ENCODE measurements at regions not wholly inside any gene's neighbourhood (a gene's known extent, or its start where the extent isn't known, plus 50 kb on each side); places are given as distances from the start of the nearest gene placed in this dataset.

DNA sequence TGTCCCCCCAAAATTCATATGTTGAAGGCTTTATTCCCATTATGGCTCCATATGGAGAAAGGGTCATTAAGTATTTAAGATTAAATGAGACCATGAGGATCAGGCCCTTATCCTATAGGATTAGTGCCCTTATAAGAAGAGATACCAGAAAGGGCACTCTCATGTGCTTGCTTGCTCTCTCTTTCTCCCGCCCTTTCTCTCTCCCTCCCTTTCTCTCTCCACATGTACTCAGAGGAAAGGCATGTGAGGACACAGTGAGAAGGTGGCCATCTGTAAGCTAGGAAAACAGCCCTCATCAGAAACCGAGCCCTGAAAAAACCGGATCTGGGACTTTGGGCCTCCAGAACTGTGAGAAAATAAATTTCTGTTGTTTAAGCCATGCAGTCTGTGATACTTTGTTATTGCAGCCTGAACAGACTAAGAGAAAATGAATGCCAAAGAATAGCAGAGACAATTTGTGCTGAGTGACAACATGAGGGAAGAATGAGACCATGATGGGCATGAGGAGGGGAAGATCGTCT is 300.0 kb upstream of the SLC39A10 start:
- no peak for DNase-seq
- Histone ChIP-seq H3K27me3 (no peaks in the 10 kb centered on the region), H3K4me1 (no peaks in the 10 kb centered on the region), H3K4me3 (no peak overlapping the region), H3K27ac (no peak overlapping the region), H3K9me3 (peaks cover 0 to 7% (median 2%) of the 10 kb centered on the region in 4 donors), H3K36me3 (no peaks in the 10 kb centered on the region)
- TF ChIP-seq, protein P1, sequence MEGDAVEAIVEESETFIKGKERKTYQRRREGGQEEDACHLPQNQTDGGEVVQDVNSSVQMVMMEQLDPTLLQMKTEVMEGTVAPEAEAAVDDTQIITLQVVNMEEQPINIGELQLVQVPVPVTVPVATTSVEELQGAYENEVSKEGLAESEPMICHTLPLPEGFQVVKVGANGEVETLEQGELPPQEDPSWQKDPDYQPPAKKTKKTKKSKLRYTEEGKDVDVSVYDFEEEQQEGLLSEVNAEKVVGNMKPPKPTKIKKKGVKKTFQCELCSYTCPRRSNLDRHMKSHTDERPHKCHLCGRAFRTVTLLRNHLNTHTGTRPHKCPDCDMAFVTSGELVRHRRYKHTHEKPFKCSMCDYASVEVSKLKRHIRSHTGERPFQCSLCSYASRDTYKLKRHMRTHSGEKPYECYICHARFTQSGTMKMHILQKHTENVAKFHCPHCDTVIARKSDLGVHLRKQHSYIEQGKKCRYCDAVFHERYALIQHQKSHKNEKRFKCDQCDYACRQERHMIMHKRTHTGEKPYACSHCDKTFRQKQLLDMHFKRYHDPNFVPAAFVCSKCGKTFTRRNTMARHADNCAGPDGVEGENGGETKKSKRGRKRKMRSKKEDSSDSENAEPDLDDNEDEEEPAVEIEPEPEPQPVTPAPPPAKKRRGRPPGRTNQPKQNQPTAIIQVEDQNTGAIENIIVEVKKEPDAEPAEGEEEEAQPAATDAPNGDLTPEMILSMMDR (IDR thresholded peaks at IDR 0.05), result no peak
- TF ChIP-seq POLR2A (IDR thresholded peaks at IDR 0.05) (no peak), POLR2AphosphoS5 (IDR thresholded peaks at IDR 0.05) (no peak), EP300 (IDR thresholded peaks at IDR 0.05) (no peak)
- 85 to 96% (median 92%) methylated on average over 4 of the region's 4 CpGs for WGBS, 5 donors
- intact Hi-C loops (cut with DNase I; ENCODE audit: low total_unique reads), result no loop called here

DNA sequence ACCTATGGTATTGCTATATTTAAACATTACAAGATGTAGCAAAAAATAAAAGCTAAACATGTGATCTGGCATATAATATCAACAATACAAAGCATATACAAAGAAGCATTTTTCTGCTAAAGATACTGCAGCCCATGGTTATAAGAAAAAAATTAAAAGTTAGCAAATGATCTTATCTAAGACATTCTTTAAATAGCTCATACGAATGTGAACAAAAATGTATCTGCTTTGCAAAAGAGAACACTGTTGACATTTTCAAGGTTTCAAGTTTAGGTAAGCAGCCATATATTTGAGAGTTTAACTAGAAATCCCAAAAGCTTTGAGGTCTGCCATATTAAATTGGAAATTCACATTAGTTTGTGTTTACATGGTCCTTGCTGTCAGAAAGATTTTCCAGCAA is 301.0 kb upstream of the SLC39A10 start:
- no peak for DNase-seq
- WGBS, 5 donors, result 28 to 45% (median 41%) methylated on average over 1 of the region's 1 CpG
- Histone ChIP-seq H3K4me3 (no peak overlapping the region), H3K27ac (no peak overlapping the region), H3K9me3 (peaks cover 0 to 7% (median 2%) of the 10 kb centered on the region in 4 donors), H3K27me3 (no peaks in the 10 kb centered on the region), H3K36me3 (no peaks in the 10 kb centered on the region), H3K4me1 (no peaks in the 10 kb centered on the region)
- TF ChIP-seq POLR2AphosphoS5 (IDR thresholded peaks at IDR 0.05), result no peak
- TF ChIP-seq, protein P1 (IDR thresholded peaks at IDR 0.05), result no peak
- no peak for TF ChIP-seq EP300 (IDR thresholded peaks at IDR 0.05)
- no peak for TF ChIP-seq POLR2A (IDR thresholded peaks at IDR 0.05)
- intact Hi-C loops (cut with DNase I; ENCODE audit: low total_unique reads), result no loop called here

DNA sequence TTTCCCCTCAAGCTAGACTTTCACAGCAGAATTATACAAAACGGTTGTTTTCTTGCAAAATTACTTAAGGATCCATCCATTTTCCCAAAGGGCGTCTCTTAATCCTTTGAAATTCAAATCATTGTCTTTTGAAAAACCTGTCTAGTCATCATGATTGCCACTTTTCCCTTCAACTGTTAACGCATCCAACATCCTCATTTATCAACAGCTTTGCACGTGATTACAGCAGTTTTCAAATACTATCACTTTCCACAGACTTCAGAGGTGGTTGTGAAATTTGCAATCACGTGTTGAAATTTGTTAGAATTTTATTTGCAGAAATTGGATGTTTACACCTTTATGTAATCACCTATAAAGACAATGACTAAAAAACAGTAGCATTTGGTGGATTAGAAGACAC is 304.4 kb upstream of the SLC39A10 start:
- Histone ChIP-seq H3K27me3 (no peaks in the 10 kb centered on the region), H3K4me1 (no peaks in the 10 kb centered on the region), H3K9me3 (peaks cover 0 to 7% (median 2%) of the 10 kb centered on the region in 4 donors), H3K4me3 (no peak overlapping the region), H3K36me3 (no peaks in the 10 kb centered on the region), H3K27ac (no peak overlapping the region)
- 53 to 61% (median 61%) methylated on average over 5 of the region's 5 CpGs for WGBS, 5 donors
- DNase-seq, result no peak
- TF ChIP-seq EP300 (IDR thresholded peaks at IDR 0.05), result no peak
- no peak for TF ChIP-seq POLR2AphosphoS5 (IDR thresholded peaks at IDR 0.05)
- TF ChIP-seq POLR2A (IDR thresholded peaks at IDR 0.05), result no peak
- TF ChIP-seq, protein P1 (IDR thresholded peaks at IDR 0.05), result no peak
- intact Hi-C loops (cut with DNase I; ENCODE audit: low total_unique reads), result no loop called here

DNA sequence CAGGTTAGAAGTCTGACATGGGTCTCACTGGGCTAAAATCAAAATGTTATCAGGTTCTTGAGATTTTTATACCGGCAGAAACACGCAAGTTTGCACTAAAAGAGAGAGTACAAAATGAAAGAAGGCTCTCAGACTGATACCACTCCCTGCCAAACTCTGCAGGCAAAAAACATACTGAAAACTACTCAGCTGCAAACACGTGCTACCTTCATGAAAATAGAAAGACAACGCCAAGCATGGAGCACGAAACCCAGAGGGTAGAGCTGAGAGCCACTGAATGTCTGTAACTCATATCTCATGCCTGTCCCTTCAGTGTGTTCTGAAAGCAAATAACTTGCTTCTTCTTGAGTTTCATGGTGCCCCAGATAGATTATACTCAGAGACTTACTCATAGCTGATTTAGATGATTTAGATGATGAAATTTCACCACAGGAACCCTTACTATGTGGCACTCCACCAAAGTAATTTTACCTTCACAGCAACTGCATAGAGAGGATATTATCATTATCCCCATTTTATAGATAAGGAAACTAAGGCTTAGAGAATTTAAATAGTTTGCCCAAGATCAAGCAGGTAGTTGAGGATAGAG is 313.0 kb upstream of the SLC39A10 start:
- no peak overlapping the region for H3K4me3 ChIP-seq
- WGBS, 5 donors, result 69 to 74% (median 73%) methylated on average over 5 of the region's 5 CpGs
- no peaks in the 10 kb centered on the region for H3K27me3 ChIP-seq
- no peaks in the 10 kb centered on the region for H3K9me3 ChIP-seq
- H3K27ac ChIP-seq, result no peak overlapping the region
- intact Hi-C loops (cut with DNase I; ENCODE audit: low total_unique reads), result no loop called here
- TF ChIP-seq POLR2A (IDR thresholded peaks at IDR 0.05) (no peak), POLR2AphosphoS5 (IDR thresholded peaks at IDR 0.05) (no peak), EP300 (IDR thresholded peaks at IDR 0.05) (no peak)
- TF ChIP-seq, protein P1 (IDR thresholded peaks at IDR 0.05), result no peak
- no peak for DNase-seq
- no peaks in the 10 kb centered on the region for H3K36me3 ChIP-seq
- no peaks in the 10 kb centered on the region for H3K4me1 ChIP-seq

Measured in stomach (tissue), 8 donors.